DND-41 (cell line): ENCODE measurements at regions not wholly inside any gene's neighbourhood (a gene's known extent, or its start where the extent isn't known, plus 50 kb on each side); places are given as distances from the start of the nearest gene placed in this dataset.
A peak's percentile ranks its signal among the peaks of the same experiment; 100 is the strongest.

Experiments
- ATAC-seq: fragments of 200-7000 bp; cut with Tn5 transposase; 3 replicates; pipeline ENCODE4 v1.9.1; 2021; ENCODE audit warnings: low read depth; ENCODE audit not compliant: insufficient read depth
- DNase-seq: peaks from one replicate; pipeline ENCODE4 v3.0.0-alpha.2; 2020
- H2AFZ ChIP-seq: 2 replicates; pipeline ENCODE4 v1.6.0; 2012; ENCODE audit warnings: low read depth, low read length
- H3K27ac ChIP-seq: 2 replicates; pipeline ENCODE4 v1.5.1; 2012; ENCODE audit warnings: low read length, inconsistent platforms
- H3K27me3 ChIP-seq: fragments of 200-600 bp; sonication (generic); 2 replicates; pipeline ENCODE4 v1.6.0; 2012; ENCODE audit warnings: low read length, mild to moderate bottlenecking, inconsistent platforms; ENCODE audit not compliant: insufficient read depth, poor library complexity
- H3K36me3 ChIP-seq: 2 replicates; pipeline ENCODE4 v1.5.1; 2012; ENCODE audit warnings: low read length, inconsistent platforms; ENCODE audit not compliant: insufficient read depth
- H3K4me1 ChIP-seq: 2 replicates; pipeline ENCODE4 v1.5.1; 2012; ENCODE audit warnings: mild to moderate bottlenecking, low read length; ENCODE audit not compliant: insufficient read depth
- H3K4me2 ChIP-seq: 2 replicates; pipeline ENCODE4 v1.6.0; 2012; ENCODE audit warnings: mild to moderate bottlenecking, moderate library complexity, low read length, inconsistent platforms; ENCODE audit not compliant: insufficient read depth
- H3K4me3 ChIP-seq, 2 experiments: fragments of 200-600 bp in 1 of 2; shearing (Covaris generic) in 1 of 2; 2 replicates each; pipeline ENCODE4 v1.5.1; 2012 to 2016; ENCODE audit warnings: inconsistent platforms in 2 of 2, low read length in 2 of 2, mild to moderate bottlenecking in 2 of 2, low read depth in 1 of 2, moderate library complexity in 1 of 2
- H3K79me2 ChIP-seq: 2 replicates; pipeline ENCODE4 v1.6.0; 2012; ENCODE audit warnings: low read length, inconsistent platforms; ENCODE audit not compliant: insufficient read depth
- H3K9ac ChIP-seq: 2 replicates; pipeline ENCODE4 v1.6.0; 2012; ENCODE audit warnings: low read depth, mild to moderate bottlenecking, inconsistent platforms, low read length, moderate library complexity
- H3K9me3 ChIP-seq: 2 replicates; pipeline ENCODE4 v1.5.1; 2012; ENCODE audit warnings: low read length, moderate library complexity, mild to moderate bottlenecking, inconsistent platforms; ENCODE audit not compliant: insufficient read depth, severe bottlenecking
- H4K20me1 ChIP-seq: 2 replicates; pipeline ENCODE4 v1.6.0; 2012; ENCODE audit warnings: low read length; ENCODE audit not compliant: insufficient read depth
- CTCF ChIP-seq: IDR thresholded peaks from 2 replicates; pipeline ENCODE4 v1.5.1; 2012; ENCODE audit warnings: borderline replicate concordance, low read length, moderate library complexity, mild to moderate bottlenecking; ENCODE audit not compliant: poor library complexity, severe bottlenecking; ENCODE audit errors: extremely low read depth
- EZH2 ChIP-seq: IDR thresholded peaks from 3 replicates; pipeline ENCODE4 v1.6.1; 2012; ENCODE audit warnings: borderline replicate concordance, low read depth, mild to moderate bottlenecking, moderate library complexity, low read length, inconsistent platforms; ENCODE audit not compliant: severe bottlenecking

GRCh38 chr3:26960382-26960781 lies 337.8 kb downstream of the LRRC3B start:
- H3K36me3 ChIP-seq, result no peaks in the 10 kb centered on the region
- H4K20me1 ChIP-seq, result no peaks in the 10 kb centered on the region
- TF ChIP-seq CTCF, result no peak
- no peak for TF ChIP-seq EZH2
- no peak overlapping the region for H3K27ac ChIP-seq
- ATAC-seq (no peak), DNase-seq (no peak)
- no peaks in the 10 kb centered on the region for H3K27me3 ChIP-seq
- no peak overlapping the region for H3K9ac ChIP-seq
- no peaks in the 10 kb centered on the region for H3K79me2 ChIP-seq
- H2AFZ ChIP-seq, result no peak overlapping the region
- H3K4me3 ChIP-seq, result no peak overlapping the region
- no peaks in the 10 kb centered on the region for H3K4me1 ChIP-seq
- no peaks in the 10 kb centered on the region for H3K9me3 ChIP-seq
- no peak overlapping the region for H3K4me2 ChIP-seq

GRCh38 chr3:26962492-26963360 lies 340.2 kb downstream of the LRRC3B start:
- no peaks in the 10 kb centered on the region for H4K20me1 ChIP-seq
- H3K36me3 ChIP-seq, result no peaks in the 10 kb centered on the region
- no peak overlapping the region for H2AFZ ChIP-seq
- no peak overlapping the region for H3K9ac ChIP-seq
- H3K9me3 ChIP-seq, result no peaks in the 10 kb centered on the region
- no peaks in the 10 kb centered on the region for H3K4me1 ChIP-seq
- no peak overlapping the region for H3K4me2 ChIP-seq
- no peak overlapping the region for H3K4me3 ChIP-seq
- DNase-seq (no peak), ATAC-seq (no peak)
- TF ChIP-seq CTCF, result no peak
- no peak for TF ChIP-seq EZH2
- no peaks in the 10 kb centered on the region for H3K79me2 ChIP-seq
- no peaks in the 10 kb centered on the region for H3K27me3 ChIP-seq
- no peak overlapping the region for H3K27ac ChIP-seq

GRCh38 chr3:26963361-26963743 lies 340.8 kb downstream of the LRRC3B start:
- no peaks in the 10 kb centered on the region for H3K79me2 ChIP-seq
- no peaks in the 10 kb centered on the region for H3K36me3 ChIP-seq
- TF ChIP-seq CTCF (peak; percentile 27), EZH2 (no peak)
- no peak overlapping the region for H2AFZ ChIP-seq
- ATAC-seq (no peak), DNase-seq (no peak)
- H3K4me1 ChIP-seq, result no peaks in the 10 kb centered on the region
- H3K9ac ChIP-seq, result no peak overlapping the region
- no peaks in the 10 kb centered on the region for H4K20me1 ChIP-seq
- no peak overlapping the region for H3K27ac ChIP-seq
- H3K4me2 ChIP-seq, result no peak overlapping the region
- H3K4me3 ChIP-seq, result no peak overlapping the region
- no peaks in the 10 kb centered on the region for H3K27me3 ChIP-seq
- no peaks in the 10 kb centered on the region for H3K9me3 ChIP-seq
